HCT116 (cell line): ENCODE measurements at regions not wholly inside any gene's neighbourhood (a gene's known extent, or its start where the extent isn't known, plus 50 kb on each side); places are given as distances from the start of the nearest gene placed in this dataset.

Experiments
- ATAC-seq: fragments of 200-7000 bp; cut with Tn5 transposase; 2 replicates; pipeline ENCODE4 v1.9.1; 2020; ENCODE audit warnings: mild to moderate bottlenecking, moderate library complexity
- BruUV-seq: library from RNA; stranded (reverse); fragments of 400-500 nt; replicated peaks from 2 replicates; lab custom pipeline; 2021; lab: Mats Ljungman, UMichigan
- CTCF ChIA-PET: fragments of 300-600 bp; sonication (Branson Sonifier 250); formaldehyde crosslinking; loops from one replicate; lab custom pipeline; 2021; ENCODE audit warnings: antibody characterized with exemption; lab: Charles Lee
- POLR2A ChIA-PET: fragments of 300-600, 350-600 bp; sonication (Branson Sonifier 250); formaldehyde crosslinking; loops from one replicate; lab custom pipeline; 2021; ENCODE audit warnings: antibody characterized with exemption; lab: Charles Lee
- RAD21 ChIA-PET, 2 experiments: fragments of 300-600 bp; sonication (Branson Sonifier 250); formaldehyde crosslinking; loops; one replicate each; lab custom pipeline; 2023; ENCODE audit warnings: low total read pairs in 2 of 2; ENCODE audit not compliant: uncharacterized antibody in 2 of 2, unreplicated experiment in 2 of 2, low non-redundant PET in 1 of 2; lab: Charles Lee
- DNase-seq: peaks from one replicate; pipeline ENCODE4 v3.0.0-alpha.2; 2010; ENCODE audit warnings: low read depth, low spot score
- H2AFZ ChIP-seq: fragments of 200-600 bp; shearing (Covaris generic), sonication (generic); 2 replicates; pipeline ENCODE4 v1.6.1; 2017; ENCODE audit warnings: low read depth, mixed run types, mixed read lengths, antibody characterized with exemption, low read length; ENCODE audit not compliant: poor library complexity, severe bottlenecking
- H3K27ac ChIP-seq: 2 replicates; pipeline ENCODE4 v1.5.1; 2012; ENCODE audit warnings: low read depth, low read length
- H3K27me3 ChIP-seq: fragments of 200-600 bp; sonication (generic); 2 replicates; pipeline ENCODE4 v1.6.1; 2016; ENCODE audit warnings: mixed run types, low read length, mixed read lengths; ENCODE audit not compliant: insufficient read depth
- H3K36me3 ChIP-seq, 2 experiments: fragments of 200-500 bp in 1 of 2; fragments of 200-600 bp in 1 of 2; sonication (Bioruptor generic) in 1 of 2; sonication (generic) in 1 of 2; 2 replicates each; pipeline versions ENCODE4 v1.5.1 to v1.6.1; 2014 to 2016; ENCODE audit warnings: low read length in 2 of 2, inconsistent platforms in 1 of 2, mixed read lengths in 1 of 2, mixed run types in 1 of 2; ENCODE audit not compliant: insufficient read depth in 2 of 2, control insufficient read depth in 1 of 2
- H3K4me1 ChIP-seq, 2 experiments: fragments of 200-600 bp in 1 of 2; sonication (generic) in 1 of 2; 2 replicates each; pipeline versions ENCODE4 v1.5.1 to v1.6.1; 2012 to 2017; ENCODE audit warnings: low read length in 2 of 2, inconsistent platforms in 1 of 2, mild to moderate bottlenecking in 1 of 2, mixed read lengths in 1 of 2, mixed run types in 1 of 2, moderate library complexity in 1 of 2; ENCODE audit not compliant: insufficient read depth in 2 of 2, control insufficient read depth in 1 of 2
- H3K4me2 ChIP-seq: fragments of 200-600 bp; sonication (generic); 2 replicates; pipeline ENCODE4 v1.6.1; 2017; ENCODE audit warnings: mixed run types, low read length, mixed read lengths
- H3K4me3 ChIP-seq, 2 experiments: fragments of 200-600 bp in 1 of 2; sonication (generic) in 1 of 2; replicated peaks in 1 of 2; 2 replicates each; pipeline ENCODE4 v1.5.1; 2011 to 2016; ENCODE audit warnings: low read length in 2 of 2, control low read depth in 1 of 2, low read depth in 1 of 2, mild to moderate bottlenecking in 1 of 2, mixed read lengths in 1 of 2, mixed run types in 1 of 2
- H3K79me2 ChIP-seq: fragments of 200-600 bp; sonication (generic); 2 replicates; pipeline ENCODE4 v1.6.1; 2017; ENCODE audit warnings: mild to moderate bottlenecking, mixed run types, low read length, moderate library complexity, mixed read lengths; ENCODE audit not compliant: insufficient read depth
- H3K9ac ChIP-seq: fragments of 200-600 bp; sonication (generic); 2 replicates; pipeline ENCODE4 v1.6.1; 2016; ENCODE audit warnings: low read length, mixed read lengths
- H3K9me2 ChIP-seq: fragments of 200-600 bp; sonication (generic), shearing (Covaris generic); 2 replicates; pipeline ENCODE4 v1.6.1; 2017; ENCODE audit warnings: mixed run types, mild to moderate bottlenecking, moderate library complexity; ENCODE audit not compliant: insufficient read depth
- H3K9me3 ChIP-seq, 2 experiments: fragments of 200-500 bp in 1 of 2; fragments of 200-600 bp in 1 of 2; sonication (Bioruptor generic) in 1 of 2; sonication (generic) in 1 of 2; 2 replicates each; pipeline ENCODE4 v1.6.1; 2014 to 2017; ENCODE audit warnings: low read length in 2 of 2, mixed read lengths in 2 of 2, inconsistent platforms in 1 of 2, low read depth in 1 of 2, mild to moderate bottlenecking in 1 of 2, mixed run types in 1 of 2, moderate library complexity in 1 of 2; ENCODE audit not compliant: control insufficient read depth in 1 of 2, insufficient read depth in 1 of 2
- H4K20me1 ChIP-seq: fragments of 200-600 bp; sonication (generic), shearing (Covaris generic); 2 replicates; pipeline ENCODE4 v1.6.1; 2017; ENCODE audit warnings: mixed run types, mild to moderate bottlenecking, moderate library complexity; ENCODE audit not compliant: insufficient read depth
- ATF3 ChIP-seq: IDR thresholded peaks from 2 replicates; pipeline ENCODE4 v1.6.1; 2012
- CBX3 ChIP-seq: IDR thresholded peaks from 2 replicates; pipeline ENCODE4 v1.6.1; 2012; ENCODE audit warnings: low read depth
- CTCF ChIP-seq, 3 experiments: fragments of 200-600 bp in 1 of 3; sonication (generic) in 1 of 3; IDR thresholded peaks in 2 of 3; conservative IDR thresholded peaks in 1 of 3; 2 replicates each; pipeline ENCODE4 v1.5.1; 2012 to 2017; ENCODE audit warnings: low read depth in 2 of 3, low read length in 2 of 3, antibody characterized with exemption in 1 of 3, borderline replicate concordance in 1 of 3, control low read depth in 1 of 3, mild to moderate bottlenecking in 1 of 3, mixed read lengths in 1 of 3, mixed run types in 1 of 3, moderate library complexity in 1 of 3; ENCODE audit not compliant: insufficient read depth in 1 of 3
- EZH2 ChIP-seq: fragments of 200-600 bp; sonication (generic); IDR thresholded peaks from 2 replicates; pipeline ENCODE4 v1.6.1; 2017; ENCODE audit warnings: antibody characterized with exemption, mixed run types
- FOSL1 ChIP-seq: IDR thresholded peaks from 2 replicates; pipeline ENCODE4 v1.6.1; 2012; ENCODE audit warnings: low read depth
- JUND ChIP-seq: IDR thresholded peaks from 2 replicates; pipeline ENCODE4 v1.6.1; 2012
- SP1 ChIP-seq: IDR thresholded peaks from 2 replicates; pipeline ENCODE4 v1.6.1; 2012; ENCODE audit warnings: low read depth
- TCF7L2 ChIP-seq: IDR thresholded peaks from 2 replicates; pipeline ENCODE4 v1.7.0; 2011; ENCODE audit warnings: borderline replicate concordance, inconsistent platforms; ENCODE audit not compliant: insufficient read depth, insufficient read length; ENCODE audit errors: extremely low read depth
- ZNF274 ChIP-seq: fragments of 200-500 bp; sonication (Bioruptor generic); IDR thresholded peaks from 2 replicates; pipeline ENCODE4 v1.6.1; 2014; ENCODE audit warnings: mild to moderate bottlenecking, low read depth, low read length, inconsistent platforms
- intact Hi-C: fragments of 100-400 bp; cut with micrococcal nuclease; formaldehyde crosslinking; loops from 2 replicates; pipeline ENCODE4 v1.10.0; 2022
- TF ChIP-seq, protein P1 (sequence below): IDR thresholded peaks from 2 replicates; pipeline ENCODE4 v1.6.1; 2011; ENCODE audit warnings: mild to moderate bottlenecking, low read length, moderate library complexity; ENCODE audit not compliant: insufficient replicate concordance; ENCODE audit errors: extremely low read depth

DNA sequence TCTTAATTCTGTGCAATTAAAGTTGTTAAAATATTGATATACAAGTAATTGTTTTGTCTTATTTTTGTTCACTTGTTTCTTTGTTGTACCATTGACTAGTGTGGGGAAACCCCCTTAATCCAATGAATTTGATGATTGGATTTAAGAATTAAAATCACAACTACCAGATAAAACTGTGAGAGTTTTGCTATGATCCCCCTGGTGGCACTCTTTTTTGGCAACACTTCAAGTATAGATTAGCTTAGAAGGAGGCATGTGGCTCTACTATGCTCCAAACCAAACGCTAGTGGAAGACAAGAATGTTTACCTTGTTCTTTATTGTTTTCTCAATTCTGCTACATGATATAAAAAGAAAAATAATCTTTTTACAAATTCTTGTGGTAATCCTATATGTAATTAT, 477.8 kb upstream of the ETAA1 start (continued):
- no peak for TF ChIP-seq CTCF (IDR thresholded peaks at IDR 0.05 in 2 of 3, conservative IDR thresholded peaks at IDR 0.05 in 1 of 3; ENCODE audit: borderline replicate concordance in 1 of 3, insufficient read depth in 1 of 3, low read depth in 2 of 3, low read length in 2 of 3)
- no peak for TF ChIP-seq SP1
- no peak for TF ChIP-seq EZH2
- TF ChIP-seq ZNF274 = no peak
- no peak for TF ChIP-seq CBX3
- no peak for TF ChIP-seq JUND
- no peak for TF ChIP-seq TCF7L2
- TF ChIP-seq, all 23 proteins: peak for 0

- Histone ChIP-seq H3K4me3 (no peak overlapping the region), H3K9ac (no peak overlapping the region), H4K20me1 (no peaks in the 10 kb centered on the region), H2AFZ (no peak overlapping the region), H3K9me2 (no peaks in the 10 kb centered on the region), H3K27ac (no peak overlapping the region), H3K4me2 (no peak overlapping the region), H3K27me3 (no peaks in the 10 kb centered on the region), H3K36me3 (no peaks in the 10 kb centered on the region), H3K9me3 (peaks cover 5% of the 10 kb centered on the region in 2 experiments; a peak in 2 of 4 replicates), H3K79me2 (no peaks in the 10 kb centered on the region), H3K4me1 (no peaks in the 10 kb centered on the region)
- no peak for DNase-seq
- ChIA-PET POLR2A (no interaction called here), RAD21 (no interaction called here), CTCF (no interaction called here)
- intact Hi-C loops = no loop called here
- no peak for ATAC-seq
- no TSS peak for BruUV-seq
- no peak for TF ChIP-seq ATF3
- no peak for TF ChIP-seq SP1
- TF ChIP-seq, protein P1, sequence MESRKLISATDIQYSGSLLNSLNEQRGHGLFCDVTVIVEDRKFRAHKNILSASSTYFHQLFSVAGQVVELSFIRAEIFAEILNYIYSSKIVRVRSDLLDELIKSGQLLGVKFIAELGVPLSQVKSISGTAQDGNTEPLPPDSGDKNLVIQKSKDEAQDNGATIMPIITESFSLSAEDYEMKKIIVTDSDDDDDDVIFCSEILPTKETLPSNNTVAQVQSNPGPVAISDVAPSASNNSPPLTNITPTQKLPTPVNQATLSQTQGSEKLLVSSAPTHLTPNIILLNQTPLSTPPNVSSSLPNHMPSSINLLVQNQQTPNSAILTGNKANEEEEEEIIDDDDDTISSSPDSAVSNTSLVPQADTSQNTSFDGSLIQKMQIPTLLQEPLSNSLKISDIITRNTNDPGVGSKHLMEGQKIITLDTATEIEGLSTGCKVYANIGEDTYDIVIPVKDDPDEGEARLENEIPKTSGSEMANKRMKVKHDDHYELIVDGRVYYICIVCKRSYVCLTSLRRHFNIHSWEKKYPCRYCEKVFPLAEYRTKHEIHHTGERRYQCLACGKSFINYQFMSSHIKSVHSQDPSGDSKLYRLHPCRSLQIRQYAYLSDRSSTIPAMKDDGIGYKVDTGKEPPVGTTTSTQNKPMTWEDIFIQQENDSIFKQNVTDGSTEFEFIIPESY = no peak
- no peak for TF ChIP-seq TCF7L2
- no peak for TF ChIP-seq FOSL1
- TF ChIP-seq CTCF (IDR thresholded peaks at IDR 0.05 in 2 of 3, conservative IDR thresholded peaks at IDR 0.05 in 1 of 3; ENCODE audit: borderline replicate concordance in 1 of 3, insufficient read depth in 1 of 3, low read depth in 2 of 3, low read length in 2 of 3) = no peak
- TF ChIP-seq, all 23 proteins: peak for 0
These were observed 476.7 kb upstream of the ETAA1 start for GRCh38 chr2:66920415-66920814.
